T-helper 1 cell treated with Interleukin-12 subunit alpha and Interleukin-12 subunit beta and Interleukin-4 antibody, amounts not matched to agents 30 ng/mL and 1 ng/mL, for 36 hours (primary cell): ENCODE measurements at regions not wholly inside any gene's neighbourhood (a gene's known extent, or its start where the extent isn't known, plus 50 kb on each side); places are given as distances from the start of the nearest gene placed in this dataset.
"Not testable (repeated sequence)": the region's sequence is repeated elsewhere in the genome, so short reads cannot be mapped to it uniquely, and the experiment has no call there.

Source experiments
- intact Hi-C: fragments of 100-400 bp; cut with micrococcal nuclease; formaldehyde crosslinking; loops from one replicate; pipeline ENCODE4 v1.15.1; 2024

DNA sequence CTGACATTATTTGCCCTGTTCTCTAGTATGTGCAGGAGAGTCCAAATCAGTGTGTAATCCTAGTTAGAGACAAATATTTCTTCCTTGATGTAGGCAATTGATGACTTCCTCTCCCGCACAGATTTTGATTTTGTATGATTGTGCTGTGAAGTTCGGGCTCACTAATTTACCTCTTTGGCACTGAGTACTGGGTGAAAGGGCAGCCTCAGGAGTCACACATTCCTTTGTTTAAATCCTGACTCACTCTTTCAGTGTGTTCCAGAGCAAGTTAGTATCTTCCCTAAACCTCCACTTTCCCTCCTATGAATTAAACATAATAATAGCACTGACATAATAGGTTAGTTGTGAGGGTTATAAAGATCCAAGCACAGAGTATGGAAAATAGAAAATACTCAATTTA, 269.7 kb downstream of the ISL1 start:
- intact Hi-C loops, result no loop called here

DNA sequence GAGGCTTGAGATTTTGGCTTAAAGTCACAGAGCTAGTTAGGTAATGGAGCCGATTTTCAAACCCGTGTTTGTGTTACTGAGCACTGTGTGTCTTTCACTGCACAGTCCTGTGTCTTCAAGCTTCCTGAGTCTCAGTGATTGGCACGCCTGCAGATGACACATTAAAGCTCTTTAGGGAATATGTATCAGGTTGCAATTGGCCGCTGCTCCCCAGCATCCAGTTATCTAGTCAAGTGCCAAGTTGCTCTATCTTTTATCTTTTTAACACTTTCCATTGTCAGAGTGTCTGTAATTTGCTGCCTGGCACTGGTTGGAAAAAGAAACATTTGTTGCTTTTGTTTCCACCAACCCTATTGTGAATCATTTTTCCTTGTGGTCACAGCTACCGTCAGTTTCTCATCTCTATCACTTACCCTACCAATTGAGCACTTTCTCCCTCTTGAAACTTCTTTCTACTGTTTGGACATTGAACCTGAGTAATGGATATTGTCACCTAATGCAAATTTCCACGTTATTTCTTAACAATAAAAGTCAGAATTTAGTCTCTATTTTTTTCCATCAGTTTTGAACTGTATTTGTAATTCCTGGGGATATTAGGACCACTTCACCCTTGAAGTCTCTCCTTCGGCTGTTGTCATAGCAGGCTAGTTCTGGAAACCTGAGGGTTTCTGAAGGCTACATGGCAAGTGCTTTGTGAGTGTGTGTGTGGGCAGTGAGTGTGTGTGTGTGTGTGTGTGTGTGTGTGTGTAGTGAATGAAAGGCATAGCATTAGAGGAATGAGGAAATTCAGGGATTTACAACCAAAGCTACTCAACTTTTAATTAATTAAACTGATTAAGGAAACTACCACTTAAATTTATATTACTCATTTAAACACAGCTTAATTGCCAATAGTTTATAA, 274.3 kb downstream of the ISL1 start:
- intact Hi-C loops, result no loop called here

DNA sequence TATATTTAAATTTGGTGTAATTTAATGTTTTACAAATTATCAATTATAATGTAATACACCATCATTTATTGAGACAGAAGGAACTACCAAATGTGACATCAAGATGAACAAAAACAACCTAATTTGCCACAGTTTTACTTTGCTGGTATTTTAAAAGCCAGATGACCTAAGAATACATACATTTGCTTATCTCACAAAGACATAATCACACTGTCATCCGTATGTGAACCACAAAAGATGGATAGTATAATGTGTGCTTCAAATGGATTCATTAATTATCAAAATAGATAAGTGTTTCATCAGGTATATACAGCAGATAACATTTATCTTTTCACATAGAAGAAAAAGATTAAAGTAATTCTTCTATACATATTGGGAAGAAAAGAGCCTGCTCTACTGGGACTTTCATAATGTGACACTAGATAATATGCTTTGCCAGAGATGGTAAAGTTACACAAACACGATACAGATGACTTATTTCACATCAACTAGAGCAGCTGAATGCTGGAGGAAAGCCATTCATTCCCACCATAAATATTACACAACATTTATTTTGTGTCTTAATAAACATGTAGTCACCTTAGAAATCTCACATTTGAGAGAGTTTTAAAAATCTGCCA, 278.5 kb downstream of the ISL1 start:
- intact Hi-C loops, result no loop called here

DNA sequence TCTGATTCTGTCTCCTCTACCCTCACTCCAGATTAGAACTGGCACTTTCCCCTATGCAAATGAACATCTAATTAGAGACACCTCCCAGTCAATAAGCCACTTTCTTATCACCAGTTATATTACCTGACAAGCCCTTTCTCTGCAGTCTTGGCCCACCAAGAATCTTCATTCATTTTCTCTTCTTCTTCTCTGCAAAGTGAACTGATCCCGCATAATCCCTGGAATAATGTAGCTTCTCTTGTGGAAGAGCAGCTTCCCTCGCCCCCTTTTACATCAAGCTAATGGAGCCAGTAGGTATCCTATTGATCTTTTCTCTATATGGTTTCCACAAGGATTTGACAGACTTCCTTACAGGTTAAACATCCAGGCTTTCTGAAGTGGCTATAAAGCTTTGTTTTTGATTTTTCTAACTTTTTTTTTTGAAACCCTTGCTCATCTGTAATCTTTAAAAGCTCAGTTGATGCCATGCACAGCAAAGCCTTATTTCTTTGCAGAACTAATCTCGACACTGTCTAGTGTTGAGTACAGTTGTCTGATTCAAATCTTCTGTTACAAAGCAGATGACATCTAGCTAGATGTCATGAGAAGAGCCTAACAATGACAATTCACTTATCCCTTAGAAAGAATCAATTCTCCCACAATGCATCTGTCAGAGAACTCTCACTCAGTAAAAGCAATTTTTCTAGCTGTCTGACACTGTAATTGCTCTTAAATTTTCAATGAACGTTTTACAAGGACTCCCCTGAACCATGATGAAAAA, 281.4 kb downstream of the ISL1 start:
- intact Hi-C loops, result no loop called here

DNA sequence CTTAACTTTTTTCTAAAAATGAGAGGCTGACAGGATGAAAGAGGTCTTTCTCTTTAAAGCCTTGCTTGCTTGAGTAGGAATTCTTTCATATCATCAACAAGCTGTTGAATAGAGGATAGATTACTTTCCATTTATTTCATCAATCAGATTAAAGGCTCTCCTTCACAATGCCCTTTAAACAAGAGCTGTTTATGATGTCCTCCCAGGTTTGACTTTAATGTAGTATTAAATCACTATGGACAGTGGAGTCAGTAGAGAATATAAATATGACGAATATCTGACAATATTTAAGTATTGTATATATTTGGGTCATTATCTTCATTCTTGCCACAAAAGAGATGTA, 282.0 kb downstream of the ISL1 start:
- intact Hi-C loops, result no loop called here

DNA sequence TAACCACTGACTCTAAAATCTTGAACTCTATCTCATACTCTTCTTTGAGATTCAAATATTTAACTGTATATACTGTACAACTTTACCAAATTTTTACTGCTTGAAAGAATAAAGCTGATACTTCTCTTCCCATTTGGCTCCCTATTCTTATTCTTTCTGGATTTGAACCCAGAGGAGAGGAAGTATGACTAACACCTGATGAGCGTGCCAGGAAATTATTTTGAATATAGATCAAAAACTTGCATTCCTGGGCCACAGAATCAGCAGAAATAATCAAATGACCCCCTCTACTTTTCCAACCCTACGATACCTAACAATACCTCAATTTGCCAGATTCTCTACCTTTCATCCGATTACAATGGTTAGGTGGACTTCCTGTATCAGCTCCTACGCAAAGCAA, 285.8 kb downstream of the ISL1 start:
- intact Hi-C loops, result no loop called here

DNA sequence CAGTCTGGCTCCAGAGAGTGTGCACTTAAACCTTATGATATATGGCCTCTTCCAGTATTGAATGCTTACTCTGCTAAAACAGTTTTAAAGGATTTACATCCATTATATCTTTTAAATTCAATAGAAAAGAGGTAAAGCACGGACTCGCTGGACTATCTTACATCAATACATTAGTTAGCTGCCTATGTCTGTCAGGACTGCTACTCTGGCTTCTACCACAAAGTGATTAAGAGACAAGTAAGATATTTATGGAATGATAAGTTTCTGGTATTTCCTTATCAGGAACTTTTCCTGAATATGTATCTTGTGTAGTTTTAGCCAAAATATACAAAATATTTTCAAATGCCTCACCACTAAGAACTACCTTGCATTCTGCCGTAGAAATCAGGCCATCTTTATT, 295.1 kb downstream of the ISL1 start:
- intact Hi-C loops, result no loop called here

DNA sequence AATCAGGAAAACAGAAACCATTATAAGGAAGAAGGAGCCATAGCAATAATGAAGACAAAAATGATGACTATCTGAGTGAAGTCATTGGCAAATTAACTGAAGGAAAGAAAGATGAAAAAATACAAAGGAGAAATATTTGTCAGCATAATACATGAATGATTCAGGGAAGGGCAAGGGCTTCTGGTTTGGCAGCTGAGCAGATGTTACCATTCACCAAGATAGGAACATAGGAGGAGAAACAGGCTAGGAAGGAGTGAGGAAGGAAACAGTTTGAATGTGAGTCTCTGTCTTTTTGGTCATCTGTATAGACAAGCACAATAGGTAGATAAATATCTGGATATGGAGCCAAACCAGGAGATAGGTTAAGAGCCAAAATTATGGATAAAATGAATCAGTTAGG, 296.0 kb downstream of the ISL1 start:
- intact Hi-C loops, result no loop called here

DNA sequence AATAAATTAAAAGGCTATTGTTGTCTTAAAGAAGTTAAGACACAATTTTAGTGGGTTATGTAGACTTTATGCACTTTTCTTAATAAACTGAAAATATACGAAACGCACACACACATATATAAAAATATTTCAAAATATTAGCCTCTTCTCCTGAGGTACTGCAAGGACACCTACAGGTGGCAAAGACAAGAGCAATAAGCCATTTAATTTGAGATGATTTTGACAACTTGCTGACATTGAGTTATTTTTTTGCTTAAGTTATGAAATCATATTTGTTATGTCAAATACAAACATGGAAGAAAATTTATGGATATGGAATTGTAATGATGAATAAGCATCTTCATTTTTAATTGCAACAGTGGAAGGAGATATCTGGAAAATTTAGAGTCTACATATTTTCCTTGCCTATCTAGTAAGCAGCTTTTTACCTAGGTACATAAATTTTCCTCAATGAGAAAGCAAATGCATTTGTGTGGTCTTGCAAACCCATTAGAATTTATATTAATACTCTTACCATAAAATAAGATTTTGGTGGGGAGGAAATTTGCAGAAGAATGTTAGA, 301.6 kb downstream of the ISL1 start:
- intact Hi-C loops, result no loop called here

DNA sequence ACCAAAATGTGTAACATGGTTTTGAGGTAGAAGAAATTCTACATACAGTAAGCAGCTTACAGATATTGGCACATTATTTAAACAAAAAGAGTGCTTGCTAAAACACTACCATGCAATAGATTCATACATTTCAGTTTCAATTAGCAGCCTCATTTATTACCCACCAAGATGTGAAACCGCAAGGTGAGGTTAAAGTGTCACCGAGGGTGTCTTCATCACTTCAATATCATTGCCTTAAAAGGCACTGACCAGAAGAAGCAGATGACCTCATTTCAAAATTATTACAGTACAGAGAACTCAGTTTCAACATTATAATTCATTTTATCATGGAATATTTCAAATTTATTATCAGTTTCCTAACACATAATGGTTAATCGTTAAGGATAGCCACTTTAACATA, 302.2 kb downstream of the ISL1 start:
- intact Hi-C loops, result no loop called here

DNA sequence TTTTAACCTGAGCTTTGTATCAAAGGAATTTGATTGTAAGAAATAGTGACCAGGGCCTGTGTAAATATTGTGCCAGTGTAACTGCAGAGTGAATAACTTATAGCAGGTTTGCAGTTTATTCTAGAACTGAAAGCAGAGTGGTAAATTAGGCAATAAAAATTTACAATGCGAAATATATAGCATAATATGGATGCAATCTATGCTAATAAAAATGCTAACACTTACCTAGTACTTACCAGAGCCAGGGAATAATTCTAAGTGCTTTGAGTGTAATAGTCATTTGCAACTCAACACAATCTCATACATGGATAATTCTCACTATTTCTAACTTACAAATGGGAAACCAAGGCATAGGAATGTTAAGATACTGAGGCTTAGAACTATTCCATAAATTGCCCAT, 303.4 kb downstream of the ISL1 start:
- intact Hi-C loops, result no loop called here

DNA sequence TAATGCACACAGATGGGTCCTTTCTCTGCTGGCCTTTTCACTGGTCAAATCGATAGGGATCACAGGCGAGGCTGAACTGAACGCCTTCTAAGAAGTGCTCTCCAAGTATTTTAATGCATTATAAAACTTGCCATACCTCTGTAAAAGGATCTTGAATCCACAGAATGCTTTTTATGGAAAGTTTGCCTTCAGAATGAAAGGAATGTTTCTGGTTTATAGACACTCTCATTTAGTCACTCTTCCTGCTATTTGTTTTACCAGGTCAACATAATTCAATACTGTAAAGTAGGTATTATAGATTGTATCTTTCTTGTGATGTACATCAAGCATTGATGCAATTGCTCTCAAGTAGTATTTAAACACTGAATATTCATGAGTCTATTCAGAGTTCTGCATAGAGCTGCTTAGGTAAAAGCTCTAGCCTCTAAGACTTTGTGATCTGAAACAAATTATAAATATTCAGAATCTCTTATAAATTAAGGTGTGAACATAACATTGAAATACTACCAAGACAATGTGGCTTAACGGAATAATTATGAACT, 308.4 kb downstream of the ISL1 start:
- intact Hi-C loops, result no loop called here

DNA sequence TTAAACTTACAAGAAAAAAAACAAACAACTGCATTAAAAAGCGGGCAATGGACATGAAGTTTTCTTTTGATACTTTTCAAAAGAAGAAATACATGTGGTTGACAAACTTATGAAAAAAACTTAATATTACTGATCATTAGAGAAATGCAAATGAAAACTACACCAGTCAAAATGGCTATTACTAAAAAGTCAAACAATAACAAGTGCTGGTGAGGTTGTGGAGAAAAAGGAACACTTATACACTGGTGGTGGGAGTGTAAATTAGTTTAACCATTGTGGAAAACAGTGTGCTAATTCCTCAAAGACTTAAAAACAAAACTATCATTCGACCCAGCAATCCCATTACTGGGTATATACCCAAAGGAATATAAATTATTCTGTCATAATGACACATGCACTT, 311.6 kb downstream of the ISL1 start:
- intact Hi-C loops, result no loop called here

DNA sequence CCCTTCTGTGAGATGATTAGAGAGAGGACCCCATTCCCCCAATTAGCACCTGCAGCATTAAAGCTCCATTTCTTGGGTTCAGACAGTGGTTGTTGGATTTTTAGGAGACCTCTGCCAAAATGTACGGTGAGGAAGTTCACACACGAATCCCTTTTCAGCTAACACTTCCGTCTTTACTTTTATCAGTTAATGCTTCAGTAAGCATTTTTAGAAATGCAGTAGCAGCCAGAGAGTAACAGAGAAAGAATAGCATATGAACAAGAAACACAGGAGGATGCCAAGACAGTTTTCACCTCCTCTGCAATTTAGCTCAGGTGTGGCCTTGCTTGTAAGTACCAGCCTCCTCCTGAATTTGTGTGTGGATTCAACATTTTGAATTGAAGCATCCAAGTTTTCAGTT, 312.9 kb downstream of the ISL1 start:
- intact Hi-C loops, result no loop called here

DNA sequence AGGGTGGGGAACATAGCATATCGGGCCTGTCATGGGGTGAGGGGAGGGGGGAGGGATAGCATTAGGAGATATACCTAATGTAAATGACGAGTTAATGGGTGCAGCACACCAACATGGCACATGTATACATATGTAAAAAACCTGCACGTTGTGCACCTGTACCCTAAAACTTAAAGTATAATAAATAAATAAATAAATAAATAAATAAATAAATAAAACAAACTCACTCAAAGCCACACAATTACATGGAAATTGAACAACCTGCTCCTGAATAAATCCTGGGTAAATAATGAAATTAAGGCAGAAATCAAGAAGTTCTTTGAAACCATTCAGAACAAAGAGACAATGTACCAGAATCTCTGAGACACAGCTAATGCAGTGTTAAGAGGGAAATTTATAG, 318.8 kb downstream of the ISL1 start:
- intact Hi-C loops, result not testable (repeated sequence)

DNA sequence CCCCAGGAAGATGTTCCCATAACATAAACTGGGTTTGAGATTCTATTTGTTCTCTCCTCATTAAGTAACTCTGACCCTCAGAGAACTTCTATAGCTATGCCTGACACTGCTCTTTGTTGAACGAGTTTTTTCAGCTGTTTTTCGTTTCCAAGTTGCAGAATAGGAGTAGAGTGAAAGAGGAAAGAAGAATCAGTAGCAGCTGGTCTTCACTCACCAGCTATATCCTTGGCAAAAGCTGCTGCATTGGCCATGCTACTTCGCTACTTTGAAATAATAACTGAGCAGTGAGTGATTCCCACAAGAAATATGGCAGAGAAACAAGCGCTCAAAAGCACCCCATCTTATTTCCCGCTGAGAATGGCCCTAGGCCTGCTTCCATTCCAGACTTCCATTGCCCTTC, 329.0 kb downstream of the ISL1 start:
- intact Hi-C loops, result no loop called here

DNA sequence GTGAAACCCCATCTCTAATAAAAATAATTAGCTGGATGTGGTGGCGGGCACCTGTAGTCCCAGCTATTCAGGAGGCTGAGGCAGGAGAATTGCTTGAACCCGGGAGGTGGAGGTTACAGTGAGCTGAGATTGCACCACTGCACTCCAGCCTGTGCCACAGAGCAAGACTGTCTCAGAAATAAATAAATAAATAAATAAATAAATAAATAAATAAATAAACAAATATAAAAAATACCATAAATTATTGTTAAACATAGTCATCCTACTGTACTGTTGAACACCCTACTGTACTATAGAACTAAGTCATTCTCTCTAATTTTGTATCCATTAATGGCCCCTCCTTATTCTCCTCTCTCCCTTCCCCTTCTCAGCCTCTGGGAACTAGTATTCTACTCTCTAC, 332.2 kb downstream of the ISL1 start:
- intact Hi-C loops, result not testable (repeated sequence)

DNA sequence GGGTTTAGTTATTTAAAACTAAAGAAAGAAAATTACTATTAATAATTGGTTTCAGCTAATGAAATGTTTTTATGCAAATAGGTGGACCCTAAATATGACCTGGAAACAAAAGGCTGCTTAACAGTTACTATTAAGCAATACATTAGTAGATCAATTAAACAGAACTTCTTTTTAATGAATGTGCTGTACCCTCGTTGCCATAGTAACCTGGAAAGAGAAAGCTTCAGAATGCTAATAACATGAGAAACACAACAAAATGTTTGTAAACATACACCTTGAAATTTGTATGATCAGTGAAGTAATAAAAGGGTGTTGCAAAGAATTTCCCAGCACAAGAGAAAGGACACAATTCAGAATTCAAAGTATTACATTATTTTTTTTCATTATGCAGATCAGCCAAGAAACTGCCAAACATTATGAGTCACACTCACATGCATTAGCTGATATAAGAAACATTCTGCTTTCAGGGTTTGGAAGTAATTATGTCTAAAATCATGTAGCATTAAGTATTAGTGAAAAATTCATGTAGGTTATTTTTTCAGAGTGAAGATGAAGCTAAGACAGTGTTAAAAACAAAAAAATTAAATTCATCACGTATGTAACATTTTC, 348.3 kb downstream of the ISL1 start:
- intact Hi-C loops, result no loop called here

DNA sequence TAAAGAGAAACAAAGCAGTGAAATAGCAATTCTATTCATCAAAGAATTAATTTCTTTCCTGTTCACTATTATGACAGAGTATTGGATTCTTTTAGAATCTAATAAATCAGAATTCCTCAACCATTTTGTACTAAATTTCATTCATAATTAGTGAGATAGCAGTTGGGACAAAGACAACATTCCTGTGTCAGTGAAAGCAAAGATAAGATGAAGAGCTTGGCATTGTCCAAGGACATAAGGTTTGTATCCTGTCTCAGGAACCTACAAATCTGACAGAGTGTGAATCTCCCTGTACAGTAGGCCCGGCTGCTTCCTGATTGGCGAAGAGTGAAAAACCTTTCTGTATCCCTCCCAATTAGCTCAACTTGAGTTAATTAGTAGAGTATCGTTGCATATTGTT, 349.1 kb downstream of the ISL1 start:
- intact Hi-C loops, result no loop called here

DNA sequence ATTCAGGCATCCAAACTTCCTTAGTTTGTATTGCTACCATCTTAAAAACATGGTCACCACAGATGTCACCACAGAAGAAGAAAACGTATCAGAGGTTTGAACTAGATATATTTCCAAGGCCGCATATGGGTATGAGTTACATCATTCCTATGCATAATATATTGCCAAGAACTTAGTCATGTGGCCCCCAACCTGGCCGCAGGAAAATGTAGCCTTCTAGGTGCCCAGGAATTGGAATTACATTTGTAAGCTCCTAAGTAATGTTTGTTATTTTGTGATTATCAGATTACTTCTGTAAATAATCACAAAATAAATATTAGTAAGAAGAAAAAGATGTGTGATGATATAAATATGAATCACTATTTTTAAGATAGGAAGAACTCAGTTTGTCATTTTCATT, 351.4 kb downstream of the ISL1 start:
- intact Hi-C loops, result no loop called here

DNA sequence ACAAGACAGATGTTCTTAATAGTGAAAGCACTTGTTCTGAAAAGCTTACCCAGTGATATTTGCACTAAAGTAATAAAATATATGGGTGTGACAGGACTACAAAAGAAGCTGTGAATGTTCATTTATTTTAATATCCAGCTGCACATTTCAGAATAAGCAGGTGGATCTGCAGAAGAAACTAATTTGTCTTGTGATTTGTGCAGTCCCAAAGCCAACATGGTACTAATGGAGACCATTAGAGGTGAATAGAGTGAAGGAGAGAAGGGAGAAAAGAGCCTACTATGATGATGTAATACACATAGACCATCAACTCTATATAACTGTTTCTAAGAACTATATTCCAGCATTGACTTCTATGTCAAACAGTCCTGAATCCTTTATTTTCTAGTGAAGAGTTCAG, 362.8 kb downstream of the ISL1 start:
- intact Hi-C loops, result no loop called here
